GM12872 (cell line): ENCODE measurements at regions not wholly inside any gene's neighbourhood (a gene's known extent, or its start where the extent isn't known, plus 50 kb on each side); places are given as distances from the start of the nearest gene placed in this dataset.

Source experiments
- CTCF ChIP-seq: IDR thresholded peaks from 3 replicates; pipeline ENCODE4 v1.5.1; 2011; ENCODE audit warnings: low read depth, mild to moderate bottlenecking, low read length, moderate library complexity; ENCODE audit not compliant: insufficient read depth

GRCh38 chrX:9345957-9346356 lies 118.9 kb upstream of the TBL1X start:
- TF ChIP-seq CTCF = no peak

- TF ChIP-seq CTCF = no peak
These were observed 115.0 kb upstream of the TBL1X start for GRCh38 chrX:9349572-9350494.

GRCh38 chrX:9351126-9351525 lies 113.7 kb upstream of the TBL1X start:
- no peak for TF ChIP-seq CTCF

- TF ChIP-seq CTCF = no peak
These were observed 112.6 kb upstream of the TBL1X start for GRCh38 chrX:9352243-9352642.

- no peak for TF ChIP-seq CTCF
These were observed 112.0 kb upstream of the TBL1X start for GRCh38 chrX:9352694-9353411.

- TF ChIP-seq CTCF = no peak
These were observed 109.9 kb upstream of the TBL1X start for GRCh38 chrX:9354918-9355317.

- TF ChIP-seq CTCF = no peak
These were observed 109.1 kb upstream of the TBL1X start for GRCh38 chrX:9355739-9356138.
